Loucy (cell line): ENCODE measurements at regions not wholly inside any gene's neighbourhood (a gene's known extent, or its start where the extent isn't known, plus 50 kb on each side); places are given as distances from the start of the nearest gene placed in this dataset.

Experiments used
- H2AFZ ChIP-seq: fragments of 200-600 bp; sonication (generic); 2 replicates; pipeline ENCODE4 v1.6.0; 2016; ENCODE audit warnings: antibody characterized with exemption, mild to moderate bottlenecking, low read length, moderate library complexity
- H3F3A ChIP-seq: fragments of 200-600 bp; 2 replicates; pipeline ENCODE4 v1.6.0; 2016; ENCODE audit warnings: antibody characterized with exemption, low read depth, mild to moderate bottlenecking
- H3K27me3 ChIP-seq: fragments of 200-600 bp; sonication (generic); 2 replicates; pipeline ENCODE4 v1.6.1; 2014; ENCODE audit warnings: low read length, mild to moderate bottlenecking; ENCODE audit not compliant: insufficient read depth, poor library complexity, severe bottlenecking
- H3K36me3 ChIP-seq: fragments of 200-600 bp; sonication (generic); 2 replicates; pipeline ENCODE4 v1.6.1; 2016; ENCODE audit warnings: low read length; ENCODE audit not compliant: insufficient read depth
- H3K4me1 ChIP-seq: fragments of 200-600 bp; sonication (generic); 2 replicates; pipeline ENCODE4 v1.5.1; 2014; ENCODE audit warnings: low read length, mild to moderate bottlenecking; ENCODE audit not compliant: insufficient read depth, poor library complexity, severe bottlenecking
- H3K4me2 ChIP-seq: fragments of 200-600 bp; sonication (generic); 2 replicates; pipeline ENCODE4 v1.6.0; 2014; ENCODE audit warnings: antibody characterized with exemption, low read length, low read depth, mild to moderate bottlenecking; ENCODE audit not compliant: poor library complexity, severe bottlenecking
- H3K4me3 ChIP-seq: fragments of 200-600 bp; sonication (generic); 2 replicates; pipeline ENCODE4 v1.5.1; 2014; ENCODE audit warnings: low read length, mild to moderate bottlenecking, mixed read lengths; ENCODE audit not compliant: poor library complexity, severe bottlenecking
- H3K79me2 ChIP-seq: fragments of 200-600 bp; sonication (generic); 2 replicates; pipeline ENCODE4 v1.6.1; 2014; ENCODE audit warnings: low read length; ENCODE audit not compliant: insufficient read depth
- H3K9ac ChIP-seq: fragments of 200-600 bp; sonication (generic); 2 replicates; pipeline ENCODE4 v1.6.0; 2014; ENCODE audit warnings: mild to moderate bottlenecking, low read depth, low read length, moderate library complexity; ENCODE audit not compliant: poor library complexity, severe bottlenecking
- H3K9me2 ChIP-seq: fragments of 200-600 bp; sonication (generic); replicated peaks from 2 replicates; pipeline ENCODE4 v1.6.1; 2016; ENCODE audit warnings: low read depth, low read length, mixed read lengths
- H3K9me3 ChIP-seq: fragments of 200-600 bp; sonication (generic); 2 replicates; pipeline ENCODE4 v1.6.1; 2014; ENCODE audit warnings: mild to moderate bottlenecking, antibody characterized with exemption, low read length, low read depth; ENCODE audit not compliant: insufficient read depth
- H4K20me1 ChIP-seq: fragments of 200-600 bp; sonication (generic); 2 replicates; pipeline ENCODE4 v1.6.0; 2014; ENCODE audit warnings: antibody characterized with exemption, low read length, mild to moderate bottlenecking; ENCODE audit not compliant: insufficient read depth, poor library complexity, severe bottlenecking
- EZH2phosphoT487 ChIP-seq: fragments of 200-600 bp; IDR thresholded peaks from 2 replicates; pipeline ENCODE4 v1.6.1; 2018; ENCODE audit warnings: antibody characterized with exemption, mild to moderate bottlenecking, moderate library complexity, borderline replicate concordance
- TF ChIP-seq, protein P1 (sequence below): fragments of 200-600 bp; sonication (generic); conservative IDR thresholded peaks from 2 replicates; pipeline ENCODE4 v1.5.1; 2014; ENCODE audit warnings: mild to moderate bottlenecking, antibody characterized with exemption, low read length

DNA sequence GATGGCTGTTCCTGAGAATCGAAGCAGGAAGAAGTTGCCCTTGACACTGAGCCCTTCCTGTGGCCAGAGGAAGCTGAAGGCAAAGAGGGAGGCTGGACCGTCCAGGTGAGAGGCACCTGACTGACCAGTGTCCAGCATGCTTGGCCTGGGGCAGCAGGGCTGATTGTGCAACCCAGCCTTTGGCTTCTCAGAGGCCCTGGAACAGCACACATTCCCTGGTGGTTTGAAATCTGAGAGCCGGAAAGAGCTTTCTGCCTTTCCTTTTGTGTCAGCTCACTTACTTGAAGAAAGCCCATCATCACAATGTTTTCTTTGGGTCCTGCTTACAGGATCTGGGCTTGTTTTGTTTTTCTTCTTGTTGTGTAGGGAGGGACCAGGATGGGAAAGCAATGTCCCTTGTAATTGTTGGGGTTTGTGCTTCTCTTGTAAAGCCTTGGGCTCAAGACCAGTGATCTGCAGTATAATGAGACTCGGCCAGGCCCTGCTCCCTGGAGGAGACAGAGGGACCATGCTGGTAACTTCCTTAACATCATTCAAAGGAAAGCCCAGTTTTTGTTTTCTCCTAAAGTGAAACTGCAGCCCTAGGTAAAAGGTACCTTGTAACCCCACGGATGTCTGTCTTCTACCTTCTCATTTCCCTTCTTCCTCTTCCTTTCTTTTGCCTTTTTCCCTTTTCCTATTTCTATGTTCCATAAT, 213.7 kb downstream of the NXNL2 start:
- Histone ChIP-seq H2AFZ (0 out of 2 replicates have a peak overlapping the region, but pooled peaks have one; percentile 33), H3K4me1 (peaks cover 26% of the 10 kb centered on the region), H3K4me2 (no peak overlapping the region), H3K9me3 (no peaks in the 10 kb centered on the region), H3K36me3 (no peaks in the 10 kb centered on the region), H3F3A (no peaks in the 10 kb centered on the region), H3K27me3 (no peaks in the 10 kb centered on the region), H3K4me3 (no peak overlapping the region), H3K9ac (no peak overlapping the region), H3K79me2 (no peaks in the 10 kb centered on the region), H4K20me1 (no peaks in the 10 kb centered on the region), H3K9me2 (no peaks in the 10 kb centered on the region)
- TF ChIP-seq EZH2phosphoT487: no peak
- TF ChIP-seq, protein P1, sequence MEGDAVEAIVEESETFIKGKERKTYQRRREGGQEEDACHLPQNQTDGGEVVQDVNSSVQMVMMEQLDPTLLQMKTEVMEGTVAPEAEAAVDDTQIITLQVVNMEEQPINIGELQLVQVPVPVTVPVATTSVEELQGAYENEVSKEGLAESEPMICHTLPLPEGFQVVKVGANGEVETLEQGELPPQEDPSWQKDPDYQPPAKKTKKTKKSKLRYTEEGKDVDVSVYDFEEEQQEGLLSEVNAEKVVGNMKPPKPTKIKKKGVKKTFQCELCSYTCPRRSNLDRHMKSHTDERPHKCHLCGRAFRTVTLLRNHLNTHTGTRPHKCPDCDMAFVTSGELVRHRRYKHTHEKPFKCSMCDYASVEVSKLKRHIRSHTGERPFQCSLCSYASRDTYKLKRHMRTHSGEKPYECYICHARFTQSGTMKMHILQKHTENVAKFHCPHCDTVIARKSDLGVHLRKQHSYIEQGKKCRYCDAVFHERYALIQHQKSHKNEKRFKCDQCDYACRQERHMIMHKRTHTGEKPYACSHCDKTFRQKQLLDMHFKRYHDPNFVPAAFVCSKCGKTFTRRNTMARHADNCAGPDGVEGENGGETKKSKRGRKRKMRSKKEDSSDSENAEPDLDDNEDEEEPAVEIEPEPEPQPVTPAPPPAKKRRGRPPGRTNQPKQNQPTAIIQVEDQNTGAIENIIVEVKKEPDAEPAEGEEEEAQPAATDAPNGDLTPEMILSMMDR: no peak

DNA sequence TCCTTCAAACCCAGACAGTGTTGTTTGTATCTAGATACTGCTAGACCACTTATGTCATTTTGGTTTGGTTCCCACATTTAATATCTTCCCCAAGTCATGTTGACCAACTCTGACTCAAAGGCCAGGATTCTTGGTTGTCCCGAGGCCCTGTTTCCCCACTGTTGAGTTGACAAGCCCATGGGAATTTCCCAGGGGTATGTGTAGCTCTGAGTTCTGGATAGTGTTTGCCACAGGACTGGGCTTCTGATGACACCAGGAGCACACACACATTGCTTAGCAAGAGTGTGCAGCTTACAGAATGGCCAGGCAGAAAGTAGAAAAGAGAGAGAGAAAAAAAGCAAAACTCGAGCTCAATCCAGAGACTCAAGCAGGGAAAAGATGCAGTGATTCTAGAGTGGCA, 214.4 kb downstream of the NXNL2 start:
- Histone ChIP-seq H3K4me3 (no peak overlapping the region), H3K9me2 (no peaks in the 10 kb centered on the region), H3K9me3 (no peaks in the 10 kb centered on the region), H3K4me1 (peaks cover 26% of the 10 kb centered on the region), H3K9ac (no peak overlapping the region), H3K79me2 (no peaks in the 10 kb centered on the region), H4K20me1 (no peaks in the 10 kb centered on the region), H3K27me3 (no peaks in the 10 kb centered on the region), H3K36me3 (no peaks in the 10 kb centered on the region), H3K4me2 (no peak overlapping the region), H3F3A (no peaks in the 10 kb centered on the region), H2AFZ (no peak overlapping the region)
- TF ChIP-seq, protein P1: no peak
- no peak for TF ChIP-seq EZH2phosphoT487

DNA sequence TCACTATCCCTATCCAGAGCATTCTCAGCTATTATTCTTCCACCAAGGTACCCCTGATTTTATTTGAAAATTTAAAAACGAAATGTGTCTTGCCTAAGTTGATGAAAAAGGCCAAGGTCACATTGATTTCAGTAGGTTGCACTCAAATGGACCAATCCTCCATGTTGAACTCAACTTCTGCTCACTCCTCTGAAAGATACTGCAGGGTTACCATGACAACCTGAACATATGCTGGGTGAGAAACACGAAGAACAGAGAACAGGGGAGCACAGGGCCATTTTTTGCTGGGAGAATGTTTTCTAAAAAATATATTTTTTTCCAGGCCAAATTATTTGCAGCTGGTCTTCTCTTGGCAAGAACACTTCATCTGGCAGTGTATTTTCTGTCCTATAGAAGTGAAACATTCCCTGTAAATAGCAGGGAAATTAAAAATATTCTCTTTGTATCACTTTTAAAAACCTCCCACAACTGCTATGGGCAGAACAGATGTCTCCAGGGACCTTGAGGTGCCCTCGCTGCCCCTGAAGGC, 215.9 kb downstream of the NXNL2 start:
- H3K9ac ChIP-seq: no peak overlapping the region
- H3K4me2 ChIP-seq: no peak overlapping the region
- H3K9me3 ChIP-seq: no peaks in the 10 kb centered on the region
- H4K20me1 ChIP-seq: no peaks in the 10 kb centered on the region
- TF ChIP-seq, protein P1: no peak
- TF ChIP-seq EZH2phosphoT487: no peak
- H3K9me2 ChIP-seq: no peaks in the 10 kb centered on the region
- H3K27me3 ChIP-seq: no peaks in the 10 kb centered on the region
- H3F3A ChIP-seq: no peaks in the 10 kb centered on the region
- no peaks in the 10 kb centered on the region for H3K36me3 ChIP-seq
- H3K79me2 ChIP-seq: no peaks in the 10 kb centered on the region
- no peak overlapping the region for H2AFZ ChIP-seq
- peaks cover 22% of the 10 kb centered on the region for H3K4me1 ChIP-seq
- no peak overlapping the region for H3K4me3 ChIP-seq
